Activated T-cell treated with anti-CD3 and anti-CD28 coated beads, Interleukin-2, amount 50 U/mL, for 24 hours (primary cell): ENCODE measurements at regions not wholly inside any gene's neighbourhood (a gene's known extent, or its start where the extent isn't known, plus 50 kb on each side); places are given as distances from the start of the nearest gene placed in this dataset.

Experiments used
- DNase-seq: peaks from one replicate; pipeline ENCODE4 v3.0.0-alpha.2; 2020
- H3K27ac Mint-ChIP-seq: 2 replicates; pipeline ENCODE4 v1.8.0; 2020; ENCODE audit warnings: mild to moderate bottlenecking, mixed read lengths
- H3K27me3 Mint-ChIP-seq: 2 replicates; pipeline ENCODE4 v1.8.0; 2020; ENCODE audit warnings: mixed read lengths
- H3K36me3 Mint-ChIP-seq: 2 replicates; pipeline ENCODE4 v1.8.0; 2020; ENCODE audit warnings: low read depth, mixed read lengths
- H3K4me1 Mint-ChIP-seq: 2 replicates; pipeline ENCODE4 v1.8.0; 2020; ENCODE audit warnings: low read depth, mixed read lengths
- H3K4me3 Mint-ChIP-seq: 2 replicates; pipeline ENCODE4 v1.8.0; 2020; ENCODE audit warnings: mild to moderate bottlenecking, moderate library complexity, mixed read lengths
- H3K9me3 Mint-ChIP-seq: 2 replicates; pipeline ENCODE4 v1.8.0; 2020; ENCODE audit warnings: mixed read lengths

GRCh38 chr6:106892186-106892585 lies 82.3 kb downstream of the CD24 start:
- Mint-ChIP-seq H3K27me3 (peaks cover 22% of the 10 kb centered on the region), H3K27ac (no peak overlapping the region), H3K4me1 (no peaks in the 10 kb centered on the region), H3K9me3 (no peaks in the 10 kb centered on the region), H3K36me3 (no peaks in the 10 kb centered on the region), H3K4me3 (no peak overlapping the region)
- DNase-seq: no peak

GRCh38 chr6:106890447-106890846 lies 84.1 kb downstream of the CD24 start:
- H3K4me1 Mint-ChIP-seq: no peaks in the 10 kb centered on the region
- H3K36me3 Mint-ChIP-seq: no peaks in the 10 kb centered on the region
- H3K27ac Mint-ChIP-seq: no peak overlapping the region
- H3K27me3 Mint-ChIP-seq: peaks cover 26% of the 10 kb centered on the region
- H3K4me3 Mint-ChIP-seq: no peak overlapping the region
- no peaks in the 10 kb centered on the region for H3K9me3 Mint-ChIP-seq
- DNase-seq: no peak

- DNase-seq: no peak
- Mint-ChIP-seq H3K36me3 (no peaks in the 10 kb centered on the region), H3K9me3 (no peaks in the 10 kb centered on the region), H3K27me3 (peaks cover 26% of the 10 kb centered on the region), H3K27ac (no peak overlapping the region), H3K4me3 (no peak overlapping the region), H3K4me1 (no peaks in the 10 kb centered on the region)
Measured at GRCh38 chr6:106889692-106890091, 84.8 kb downstream of the CD24 start.

- no peaks in the 10 kb centered on the region for H3K36me3 Mint-ChIP-seq
- H3K4me1 Mint-ChIP-seq: no peaks in the 10 kb centered on the region
- no peak overlapping the region for H3K4me3 Mint-ChIP-seq
- no peaks in the 10 kb centered on the region for H3K9me3 Mint-ChIP-seq
- H3K27me3 Mint-ChIP-seq: peaks cover 12% of the 10 kb centered on the region
- DNase-seq: no peak
- H3K27ac Mint-ChIP-seq: no peak overlapping the region
Measured at GRCh38 chr6:106886922-106887797, 87.4 kb downstream of the CD24 start.

- DNase-seq: no peak
- Mint-ChIP-seq H3K36me3 (no peaks in the 10 kb centered on the region), H3K4me3 (no peak overlapping the region), H3K27ac (no peak overlapping the region), H3K9me3 (no peaks in the 10 kb centered on the region), H3K4me1 (no peaks in the 10 kb centered on the region), H3K27me3 (peaks cover 10% of the 10 kb centered on the region)
Measured at GRCh38 chr6:106886081-106886843, 88.3 kb downstream of the CD24 start.

GRCh38 chr6:106885679-106886078 lies 88.8 kb downstream of the CD24 start:
- H3K4me1 Mint-ChIP-seq: no peaks in the 10 kb centered on the region
- no peak overlapping the region for H3K27ac Mint-ChIP-seq
- H3K4me3 Mint-ChIP-seq: no peak overlapping the region
- H3K36me3 Mint-ChIP-seq: no peaks in the 10 kb centered on the region
- H3K9me3 Mint-ChIP-seq: no peaks in the 10 kb centered on the region
- H3K27me3 Mint-ChIP-seq: peaks cover 10% of the 10 kb centered on the region
- no peak for DNase-seq

- Mint-ChIP-seq H3K27me3 (peaks cover 7% of the 10 kb centered on the region), H3K4me1 (no peaks in the 10 kb centered on the region), H3K9me3 (no peaks in the 10 kb centered on the region), H3K27ac (no peak overlapping the region), H3K4me3 (no peak overlapping the region), H3K36me3 (no peaks in the 10 kb centered on the region)
- DNase-seq: no peak
Measured at GRCh38 chr6:106884576-106884975, 90.0 kb downstream of the CD24 start.

GRCh38 chr6:106883808-106884262 lies 90.7 kb downstream of the CD24 start:
- DNase-seq: no peak
- H3K27ac Mint-ChIP-seq: no peak overlapping the region
- H3K36me3 Mint-ChIP-seq: no peaks in the 10 kb centered on the region
- H3K4me1 Mint-ChIP-seq: no peaks in the 10 kb centered on the region
- H3K9me3 Mint-ChIP-seq: no peaks in the 10 kb centered on the region
- H3K27me3 Mint-ChIP-seq: peaks cover 7% of the 10 kb centered on the region
- H3K4me3 Mint-ChIP-seq: no peak overlapping the region

- H3K27me3 Mint-ChIP-seq: peaks cover 7% of the 10 kb centered on the region
- no peaks in the 10 kb centered on the region for H3K4me1 Mint-ChIP-seq
- no peaks in the 10 kb centered on the region for H3K9me3 Mint-ChIP-seq
- DNase-seq: no peak
- no peaks in the 10 kb centered on the region for H3K36me3 Mint-ChIP-seq
- H3K4me3 Mint-ChIP-seq: no peak overlapping the region
- H3K27ac Mint-ChIP-seq: no peak overlapping the region
Measured at GRCh38 chr6:106882601-106883518, 91.7 kb downstream of the CD24 start.

- no peaks in the 10 kb centered on the region for H3K9me3 Mint-ChIP-seq
- DNase-seq: no peak
- H3K36me3 Mint-ChIP-seq: no peaks in the 10 kb centered on the region
- H3K27ac Mint-ChIP-seq: no peak overlapping the region
- no peak overlapping the region for H3K4me3 Mint-ChIP-seq
- peaks cover 7% of the 10 kb centered on the region for H3K27me3 Mint-ChIP-seq
- no peaks in the 10 kb centered on the region for H3K4me1 Mint-ChIP-seq
Measured at GRCh38 chr6:106882138-106882537, 92.4 kb downstream of the CD24 start.

- H3K4me1 Mint-ChIP-seq: no peaks in the 10 kb centered on the region
- H3K9me3 Mint-ChIP-seq: no peaks in the 10 kb centered on the region
- peaks cover 5% of the 10 kb centered on the region for H3K27me3 Mint-ChIP-seq
- H3K36me3 Mint-ChIP-seq: no peaks in the 10 kb centered on the region
- no peak for DNase-seq
- H3K27ac Mint-ChIP-seq: no peak overlapping the region
- H3K4me3 Mint-ChIP-seq: no peak overlapping the region
Measured at GRCh38 chr6:106880952-106881351, 93.6 kb downstream of the CD24 start.

GRCh38 chr6:106875782-106876321 lies 98.7 kb downstream of the CD24 start:
- H3K9me3 Mint-ChIP-seq: no peaks in the 10 kb centered on the region
- no peaks in the 10 kb centered on the region for H3K36me3 Mint-ChIP-seq
- no peak for DNase-seq
- H3K4me1 Mint-ChIP-seq: no peaks in the 10 kb centered on the region
- H3K4me3 Mint-ChIP-seq: no peak overlapping the region
- H3K27me3 Mint-ChIP-seq: peaks cover 2% of the 10 kb centered on the region
- no peak overlapping the region for H3K27ac Mint-ChIP-seq

GRCh38 chr6:106874481-106874880 lies 100.0 kb downstream of the CD24 start:
- Mint-ChIP-seq H3K9me3 (no peaks in the 10 kb centered on the region), H3K4me3 (no peak overlapping the region), H3K36me3 (no peaks in the 10 kb centered on the region), H3K27ac (no peak overlapping the region), H3K4me1 (no peaks in the 10 kb centered on the region), H3K27me3 (peaks cover 2% of the 10 kb centered on the region)
- no peak for DNase-seq

GRCh38 chr6:106872049-106872448 lies 102.5 kb downstream of the CD24 start:
- Mint-ChIP-seq H3K36me3 (no peaks in the 10 kb centered on the region), H3K4me3 (no peak overlapping the region), H3K9me3 (no peaks in the 10 kb centered on the region), H3K27ac (no peak overlapping the region), H3K4me1 (no peaks in the 10 kb centered on the region), H3K27me3 (peaks cover 2% of the 10 kb centered on the region)
- no peak for DNase-seq
